ENCODE measurements at regions not wholly inside any gene's neighbourhood (a gene's known extent, or its start where the extent isn't known, plus 50 kb on each side); places are given as distances from the start of the nearest gene placed in this dataset.

DNA sequence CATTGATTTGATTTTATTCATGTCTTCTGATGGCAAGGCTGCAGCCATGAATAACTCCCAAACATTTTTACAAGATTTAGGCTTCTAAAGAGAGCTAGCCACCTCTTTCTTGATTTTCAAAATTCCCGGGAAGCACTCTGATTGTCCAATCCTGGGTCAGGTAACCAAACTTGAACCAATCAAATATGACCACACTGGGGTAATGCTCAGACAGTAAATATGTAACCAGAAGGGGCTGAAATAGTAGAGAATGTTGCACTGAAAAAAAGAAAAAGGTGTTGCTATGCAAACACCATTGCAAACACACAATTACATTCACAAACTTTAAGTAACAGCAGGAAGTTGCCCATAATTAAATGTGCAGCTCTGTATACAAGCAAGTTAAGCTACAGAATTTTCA lies 112.9 kb upstream of the IQCM start:
- TF ChIP-seq POLR2A (IDR thresholded peaks at IDR 0.05; ENCODE audit: low read depth, low read length) (no peak), TAF1 (IDR thresholded peaks at IDR 0.05; ENCODE audit: low read depth, low read length) (no peak), SPI1 (IDR thresholded peaks at IDR 0.05; ENCODE audit: low read depth, low read length) (no peak), POLR2AphosphoS5 (IDR thresholded peaks at IDR 0.05; ENCODE audit: low read depth, low read length) (no peak)

Measured in GM12891 (cell line).